GM19193 (cell line): ENCODE measurements at regions not wholly inside any gene's neighbourhood (a gene's known extent, or its start where the extent isn't known, plus 50 kb on each side); places are given as distances from the start of the nearest gene placed in this dataset.

Experiments
- POLR2A ChIP-seq: IDR thresholded peaks from 4 replicates; pipeline ENCODE4 v1.6.1; 2011; ENCODE audit not compliant: insufficient read depth, insufficient read length; ENCODE audit errors: extremely low read depth

DNA sequence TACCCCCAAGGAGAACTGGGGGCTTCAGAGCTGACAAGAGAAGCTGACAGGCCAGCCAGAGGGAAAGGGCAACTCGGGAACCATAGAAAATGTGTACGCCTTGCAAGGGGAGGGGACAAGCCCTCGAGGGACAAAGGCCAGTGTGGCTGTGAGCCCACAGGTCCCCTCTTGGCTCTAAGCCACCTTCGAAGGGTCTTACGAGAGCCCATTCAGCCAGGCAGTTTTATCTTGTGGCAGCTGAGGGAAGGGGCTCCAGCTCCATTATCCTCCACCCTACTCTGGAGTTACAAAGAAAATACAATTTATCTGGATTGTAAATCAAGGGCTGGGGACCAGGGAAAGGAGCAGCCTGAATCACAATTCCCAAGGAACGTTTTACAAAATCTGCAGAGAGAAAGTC, 159.5 kb upstream of the ZMIZ1 start:
- no peak for TF ChIP-seq POLR2A

DNA sequence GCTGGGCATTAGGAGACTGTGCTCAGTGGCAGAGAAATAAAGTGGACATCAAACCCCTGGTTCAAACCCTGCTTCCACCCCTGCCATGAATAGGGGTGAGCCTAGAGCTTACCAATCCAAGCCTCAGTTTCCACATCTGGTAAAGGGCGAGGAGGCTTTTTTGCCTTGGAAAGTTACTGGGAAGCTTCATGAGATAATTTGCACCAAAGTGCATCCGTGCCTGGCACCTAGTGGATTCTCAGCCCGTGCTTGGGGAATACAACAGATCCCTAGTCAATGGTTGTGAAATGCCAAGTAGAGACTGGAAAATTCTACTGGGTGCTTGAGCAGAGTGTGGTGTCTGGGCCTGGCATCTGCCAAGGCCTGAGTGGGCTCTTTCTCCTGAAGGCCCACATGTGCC, 158.7 kb upstream of the ZMIZ1 start:
- no peak for TF ChIP-seq POLR2A

DNA sequence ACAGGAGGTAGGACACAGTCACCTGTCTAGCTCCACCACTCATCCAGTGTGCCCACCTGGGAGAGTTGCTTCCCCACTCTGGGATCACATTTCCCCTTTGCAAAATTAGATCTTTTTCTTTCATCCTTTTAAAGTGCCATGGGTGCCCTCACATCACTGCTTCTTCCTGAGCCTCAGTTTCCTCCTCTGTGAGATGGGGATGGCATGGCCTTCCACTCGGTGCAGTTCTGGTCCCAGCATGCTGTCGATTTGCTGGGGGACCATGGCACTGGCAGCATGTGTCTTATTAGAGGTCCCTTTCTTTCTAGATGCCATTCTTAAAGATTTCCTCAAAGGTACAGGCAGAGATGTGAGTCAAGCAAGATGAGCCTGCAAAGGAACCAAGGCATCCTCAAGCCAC, 158.3 kb upstream of the ZMIZ1 start:
- no peak for TF ChIP-seq POLR2A

DNA sequence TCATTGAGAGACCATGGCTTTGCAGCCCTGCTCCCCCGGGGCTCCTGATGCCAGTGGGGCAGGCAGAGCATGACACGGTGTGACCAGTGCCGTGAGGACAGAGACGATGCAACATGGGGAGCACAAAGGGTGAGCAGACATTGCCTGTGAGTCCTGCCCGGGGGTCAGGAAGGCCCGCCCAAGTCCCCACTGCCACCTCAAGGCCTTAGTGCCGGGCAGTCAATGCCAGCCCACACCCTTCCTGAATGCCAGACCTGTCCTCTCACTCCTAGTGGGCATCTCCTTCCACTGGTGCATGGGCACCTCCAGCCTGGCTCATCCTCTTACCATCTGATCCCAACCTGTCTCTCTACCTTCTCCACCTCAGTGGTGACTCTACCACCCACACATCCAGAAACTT, 157.9 kb upstream of the ZMIZ1 start:
- TF ChIP-seq POLR2A = no peak

DNA sequence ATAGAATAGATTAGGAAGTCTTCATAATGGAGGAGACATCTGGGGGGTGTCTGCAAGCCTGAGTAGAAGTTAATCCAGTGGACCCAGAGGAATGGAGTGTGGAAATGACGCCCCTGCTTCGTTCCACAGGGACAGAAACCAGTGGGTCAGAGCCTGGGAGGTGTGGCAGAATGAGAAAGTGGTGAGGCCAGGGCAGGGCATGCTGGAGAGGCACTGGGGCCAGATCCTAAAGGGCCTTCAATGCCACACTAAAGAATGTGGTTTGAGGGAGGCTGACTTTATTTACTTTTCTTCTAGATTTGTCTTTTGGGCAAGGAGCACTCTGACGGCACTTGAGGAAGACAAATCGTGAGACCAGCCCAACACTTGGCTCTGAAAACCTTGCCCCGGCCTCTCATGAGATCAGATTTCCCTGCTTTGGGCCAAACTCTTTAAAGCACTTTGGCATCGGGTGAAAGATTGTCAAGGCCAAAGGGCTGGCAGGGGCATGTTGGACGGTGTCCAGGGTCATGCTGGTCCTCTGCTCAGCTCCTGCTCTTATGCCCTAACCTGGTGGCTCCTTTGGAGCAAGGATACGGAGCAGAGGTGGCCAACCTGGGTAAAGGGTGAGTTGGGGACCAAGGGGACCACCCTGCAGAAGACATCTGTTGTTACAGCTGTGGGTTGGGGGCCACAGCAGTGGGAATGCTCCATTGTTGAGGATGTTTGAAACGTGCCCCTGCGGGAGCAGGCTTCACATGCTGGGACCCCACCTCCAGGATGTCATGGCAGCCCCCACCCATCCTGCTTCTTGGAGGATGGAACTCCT, 157.0 kb upstream of the ZMIZ1 start:
- TF ChIP-seq POLR2A = no peak

DNA sequence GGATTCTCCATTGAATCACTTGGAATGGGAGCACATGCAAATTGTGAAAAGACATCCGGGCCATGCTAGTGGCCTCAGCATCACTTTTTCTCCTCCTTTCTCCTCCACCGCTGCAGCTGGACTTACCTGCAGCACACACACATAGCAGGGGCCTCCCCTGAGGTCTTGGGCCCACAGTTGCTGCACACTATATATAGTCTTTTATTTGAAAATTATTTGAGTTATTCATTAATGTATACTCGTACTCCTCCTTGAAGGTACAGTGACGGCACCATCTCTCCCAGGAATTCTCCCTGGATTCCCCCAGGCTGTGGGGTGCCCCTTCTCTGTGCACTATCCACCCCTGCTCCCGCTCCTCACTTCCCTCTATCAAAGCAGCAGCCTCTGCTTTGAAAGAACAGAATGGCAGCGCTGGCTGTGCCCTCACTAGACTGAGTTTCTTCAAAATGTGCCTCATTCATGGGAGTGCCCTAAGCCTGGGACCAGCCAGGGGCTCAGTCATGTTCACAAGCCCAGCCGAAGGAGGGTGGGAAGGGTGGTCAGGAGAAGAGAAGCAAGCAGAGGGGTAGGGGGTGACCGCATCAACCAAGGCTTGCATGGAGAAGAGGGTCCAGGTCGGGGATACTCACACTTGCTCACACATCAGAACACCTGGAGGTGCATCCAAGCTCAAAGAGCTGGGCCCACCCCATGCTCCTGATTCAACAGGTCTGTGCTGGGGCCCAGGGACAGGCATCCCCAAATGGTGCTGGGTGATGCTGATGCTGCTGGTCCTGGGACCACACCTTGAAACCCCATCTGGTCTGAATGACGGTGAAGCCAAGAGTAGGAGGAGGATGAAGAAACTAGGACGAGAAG, 156.2 kb upstream of the ZMIZ1 start:
- TF ChIP-seq POLR2A = no peak

DNA sequence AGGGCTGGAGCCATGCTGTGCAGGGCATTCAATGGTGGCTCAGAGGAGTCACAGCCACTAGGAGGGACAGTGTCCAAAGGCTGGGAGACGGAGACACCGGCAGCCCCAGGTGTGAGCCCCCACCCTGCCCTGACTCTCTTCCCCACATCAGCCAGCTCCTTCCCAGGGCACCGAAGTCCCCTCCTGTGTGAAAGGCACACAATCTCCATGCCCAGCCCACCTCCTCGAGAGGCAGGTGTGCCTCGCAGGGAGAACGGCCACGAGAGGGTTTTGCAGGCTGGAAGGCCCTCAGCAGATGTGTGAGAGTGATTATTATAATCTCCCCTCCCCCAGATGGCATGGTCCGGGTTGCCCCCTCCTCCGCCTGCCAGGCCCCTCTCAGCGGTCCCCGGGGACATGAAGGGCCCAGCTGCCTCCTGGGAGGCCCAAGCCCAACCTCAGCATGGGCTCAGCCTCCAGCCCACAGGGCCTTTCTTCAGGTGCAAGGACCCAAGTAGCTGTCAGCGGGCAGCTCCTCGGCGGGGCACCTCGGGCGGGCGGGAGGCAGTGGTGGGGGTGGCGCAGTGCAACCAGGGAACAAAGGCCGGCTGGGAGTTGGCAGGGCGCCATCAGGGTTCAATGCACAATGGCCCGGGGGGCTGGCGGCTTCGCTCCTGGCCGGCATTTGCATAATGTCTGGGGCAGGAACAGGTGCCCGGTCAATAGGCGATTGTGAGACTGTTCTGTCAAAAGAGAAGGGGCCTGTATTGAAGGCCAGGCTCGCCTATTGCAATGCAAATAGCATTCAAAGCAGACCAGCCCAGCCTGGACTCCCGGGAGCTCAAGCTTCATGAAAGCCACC, 155.3 kb upstream of the ZMIZ1 start:
- no peak for TF ChIP-seq POLR2A

DNA sequence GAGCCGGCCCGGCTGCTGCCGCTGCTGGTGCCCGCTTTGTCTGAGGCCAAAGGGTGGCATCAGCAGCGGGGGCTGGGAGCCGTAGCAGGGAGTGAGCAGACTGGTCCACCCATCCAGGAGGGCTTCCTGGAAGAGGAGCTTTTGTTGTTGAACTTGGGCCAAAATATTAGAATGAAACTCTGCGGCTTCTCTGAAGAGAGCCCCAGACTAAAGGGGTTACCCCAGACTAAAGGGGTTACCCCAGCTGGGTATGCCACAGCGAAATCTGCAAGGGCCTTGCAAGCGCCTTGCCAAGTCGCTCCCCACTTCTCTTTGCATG, 154.7 kb upstream of the ZMIZ1 start:
- no peak for TF ChIP-seq POLR2A

DNA sequence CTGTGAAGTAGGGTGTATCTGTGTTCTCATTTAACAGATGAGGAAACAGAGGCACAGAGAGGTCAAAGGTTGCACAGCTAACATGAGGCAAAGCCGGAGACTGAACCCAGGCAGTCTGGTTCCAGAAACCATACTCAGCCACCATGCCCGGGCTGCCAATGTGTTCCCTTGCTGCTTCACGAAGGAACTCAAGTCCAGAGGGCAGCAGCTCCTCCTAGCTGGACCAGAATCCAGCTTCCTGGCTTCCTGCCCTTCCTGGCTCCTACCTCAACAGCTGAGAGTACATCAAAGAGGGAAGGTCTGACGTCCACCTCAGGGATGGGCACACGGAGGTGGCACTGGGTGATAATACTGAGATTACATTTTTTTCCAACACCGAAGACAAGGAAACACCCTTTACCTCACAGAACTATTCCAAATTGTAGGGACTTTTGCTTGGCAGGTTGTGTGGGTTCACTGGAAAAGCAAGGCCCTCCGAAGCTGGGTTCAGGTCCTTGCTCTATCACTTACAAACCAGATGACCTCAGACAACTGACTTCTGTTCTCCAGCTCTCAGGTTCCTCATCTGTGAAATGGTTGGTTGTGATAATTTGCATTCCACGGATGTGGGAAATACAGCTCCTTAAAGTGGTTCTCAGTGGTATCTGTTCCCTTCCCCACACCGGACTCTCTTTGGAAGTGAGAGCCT, 154.1 kb upstream of the ZMIZ1 start:
- TF ChIP-seq POLR2A = no peak

DNA sequence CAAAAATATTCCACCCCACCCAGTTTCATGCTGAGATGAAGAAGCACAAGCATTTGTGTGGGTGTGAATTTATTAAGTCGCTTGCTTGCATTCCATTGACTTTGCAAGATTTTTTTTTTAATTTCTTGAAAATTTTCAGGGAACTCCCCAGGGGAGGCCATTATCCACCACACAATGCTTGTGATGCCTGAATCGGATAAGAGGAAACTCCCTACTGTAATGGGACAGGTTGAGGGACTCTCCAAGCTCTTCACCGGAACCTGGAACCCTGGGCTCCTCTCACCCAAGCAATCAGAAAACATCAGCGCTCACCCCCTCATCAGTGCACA, 153.6 kb upstream of the ZMIZ1 start:
- TF ChIP-seq POLR2A = no peak

DNA sequence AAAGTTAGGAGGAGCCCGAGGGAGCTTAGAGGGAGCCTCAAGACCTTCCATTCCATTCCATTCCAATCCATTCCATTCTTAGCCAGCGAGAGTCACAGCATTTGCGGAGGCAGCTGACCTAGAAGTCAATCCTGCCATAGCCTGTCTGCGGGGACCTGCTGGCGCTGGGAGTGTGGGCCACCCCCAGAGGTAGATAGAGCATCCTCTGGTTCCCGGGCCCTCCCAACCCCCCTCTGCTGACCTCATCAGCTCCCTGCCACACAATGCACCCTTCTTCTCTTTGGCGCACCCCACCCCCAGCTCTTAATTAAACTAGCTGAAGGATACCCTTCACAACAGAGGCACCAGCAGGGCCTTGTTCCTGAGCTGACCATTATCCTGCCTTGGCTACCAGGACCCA, 152.5 kb upstream of the ZMIZ1 start:
- TF ChIP-seq POLR2A = no peak

DNA sequence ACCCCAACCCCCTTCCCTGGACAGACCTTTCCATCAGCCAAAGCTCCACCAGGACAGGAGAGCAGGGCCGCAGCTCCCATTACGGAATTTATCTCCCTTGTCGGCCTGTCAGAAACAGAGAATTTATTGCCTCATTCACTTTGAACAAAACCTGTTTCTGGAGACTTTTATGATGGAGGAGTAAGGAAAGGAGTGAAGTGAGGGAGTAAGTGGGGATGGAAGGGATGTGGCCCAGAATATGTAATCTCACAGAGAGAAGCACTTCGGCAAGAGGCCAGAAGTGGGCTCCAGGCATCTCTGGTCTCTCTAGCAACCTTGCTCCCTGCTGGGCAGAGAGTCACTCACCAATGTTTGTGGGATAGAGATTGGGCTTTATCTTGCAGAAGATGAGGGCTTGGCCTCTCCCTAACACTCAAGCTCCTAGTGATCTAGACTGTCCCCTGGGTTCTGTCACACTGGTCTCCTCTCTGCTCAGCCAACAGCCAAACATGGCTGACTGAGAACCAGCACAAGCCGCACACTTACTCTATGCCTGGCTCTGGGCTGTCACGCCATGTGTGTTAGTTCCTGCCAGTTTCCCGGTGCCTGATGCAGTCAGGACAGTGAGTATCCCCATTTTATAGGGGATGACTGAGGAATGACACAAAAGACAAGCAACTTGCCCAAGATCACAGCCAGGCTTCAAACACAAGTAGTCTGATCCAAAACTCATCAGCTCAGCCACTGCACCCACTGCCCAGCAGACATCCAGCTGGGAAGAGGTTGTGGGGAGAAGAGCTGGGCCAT, 149.4 kb upstream of the ZMIZ1 start:
- no peak for TF ChIP-seq POLR2A

DNA sequence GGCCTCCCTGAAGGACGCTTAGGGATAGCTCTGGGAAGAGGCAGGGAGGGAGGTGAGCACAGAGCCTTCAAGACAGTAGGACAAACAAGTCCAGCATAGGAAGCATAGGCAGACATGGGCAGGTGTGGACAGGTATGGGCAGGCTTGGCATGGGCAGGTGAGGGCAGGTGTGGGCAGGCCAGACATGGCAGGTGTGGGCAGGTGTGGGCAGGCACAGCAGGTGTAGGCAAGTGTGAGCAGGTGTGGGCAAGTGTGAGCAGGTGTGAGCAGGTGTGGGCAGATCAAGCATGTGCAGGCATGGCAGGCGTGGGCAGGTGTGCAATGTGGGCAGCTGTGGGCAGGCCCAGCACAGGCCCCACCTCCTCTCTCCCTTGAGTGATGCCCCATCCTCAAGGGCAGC, 148.8 kb upstream of the ZMIZ1 start:
- no peak for TF ChIP-seq POLR2A

DNA sequence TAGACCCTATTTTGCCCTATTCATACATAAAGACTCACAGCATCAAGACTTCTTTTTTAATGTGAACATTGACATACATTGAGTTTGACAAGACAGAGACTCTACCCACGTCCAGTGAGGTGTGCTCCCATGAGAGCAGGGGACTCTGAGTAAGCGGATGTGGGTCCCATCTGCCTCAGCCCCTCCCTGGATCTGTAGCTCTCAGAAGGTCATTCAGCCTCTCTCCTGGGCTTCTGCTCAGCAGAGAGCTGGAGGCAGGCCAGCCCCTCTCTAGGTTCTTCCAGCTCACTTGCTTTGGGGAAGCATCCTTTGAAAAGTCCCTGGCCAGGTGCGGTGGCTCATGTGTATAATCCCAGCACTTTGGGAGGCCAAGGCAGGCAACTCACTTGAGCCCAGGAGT, 146.9 kb upstream of the ZMIZ1 start:
- TF ChIP-seq POLR2A = no peak

DNA sequence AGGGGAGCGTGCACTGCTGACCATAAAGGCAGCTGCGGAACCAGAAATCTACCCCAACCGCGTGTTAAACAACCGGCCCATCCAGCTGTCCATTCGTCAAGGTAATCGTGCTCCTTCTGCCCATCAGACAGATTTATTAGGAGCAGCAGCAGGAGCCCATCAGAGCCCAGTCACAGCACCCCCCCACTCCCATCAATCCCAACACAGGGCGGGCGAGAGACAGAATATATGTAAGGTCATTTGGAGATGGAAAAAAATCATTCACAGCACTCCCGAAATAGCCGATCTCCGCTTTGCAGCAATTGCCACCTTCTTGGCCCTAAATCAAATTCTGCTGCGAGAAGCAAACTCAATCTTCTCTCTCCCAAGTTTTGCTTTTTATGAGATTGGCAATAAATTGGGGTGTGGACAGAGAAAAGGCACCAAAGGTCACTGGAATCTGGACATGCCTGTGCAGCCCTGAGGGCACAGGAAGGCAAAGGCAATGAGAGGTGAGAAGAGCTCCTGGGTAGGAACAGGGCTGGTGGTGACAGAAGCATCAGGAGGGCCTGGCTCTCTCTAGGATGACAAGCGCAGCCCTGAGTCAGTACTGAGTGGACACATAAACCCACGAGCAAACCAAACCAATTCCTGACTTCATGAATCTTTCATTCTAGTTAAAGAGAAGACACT, 145.0 kb upstream of the ZMIZ1 start:
- TF ChIP-seq POLR2A = no peak
